Neural progenitor cell (in vitro differentiated cells): ENCODE measurements at regions not wholly inside any gene's neighbourhood (a gene's known extent, or its start where the extent isn't known, plus 50 kb on each side); places are given as distances from the start of the nearest gene placed in this dataset.

Experiments
- DNase-seq: peaks from one replicate; pipeline ENCODE4 v3.0.0-alpha.2; 2016; ENCODE audit warnings: low spot score
- H2AFZ ChIP-seq: fragments of 200-600 bp; sonication (generic); replicated peaks from 2 replicates; pipeline ENCODE4 v1.6.1; 2016; ENCODE audit warnings: antibody characterized with exemption
- H3F3A ChIP-seq: fragments of 200-600 bp; sonication (generic); 2 replicates; pipeline ENCODE4 v1.6.1; 2016; ENCODE audit warnings: antibody characterized with exemption, low read depth
- H3K27ac ChIP-seq: fragments of 200-600 bp; sonication (generic); 2 replicates; pipeline ENCODE4 v1.5.1; 2016; ENCODE audit warnings: mild to moderate bottlenecking
- H3K27me3 ChIP-seq: fragments of 200-600 bp; sonication (generic); 2 replicates; pipeline ENCODE4 v1.6.1; 2016; ENCODE audit warnings: mild to moderate bottlenecking, moderate library complexity
- H3K36me3 ChIP-seq: fragments of 200-600 bp; sonication (generic); 2 replicates; pipeline ENCODE4 v1.5.1; 2016
- H3K4me1 ChIP-seq: fragments of 200-600 bp; sonication (generic); 2 replicates; pipeline ENCODE4 v1.6.1; 2016; ENCODE audit warnings: mixed run types
- H3K4me2 ChIP-seq: fragments of 200-600 bp; sonication (generic); 2 replicates; pipeline ENCODE4 v1.6.1; 2016
- H3K4me3 ChIP-seq: fragments of 200-600 bp; sonication (generic); 2 replicates; pipeline ENCODE4 v1.5.1; 2016
- H3K79me2 ChIP-seq: fragments of 200-600 bp; sonication (generic); 2 replicates; pipeline ENCODE4 v1.6.1; 2016; ENCODE audit warnings: low read depth
- H3K9ac ChIP-seq: fragments of 200-600 bp; sonication (generic); 2 replicates; pipeline ENCODE4 v1.6.1; 2016
- H3K9me3 ChIP-seq: fragments of 200-600 bp; sonication (generic); 2 replicates; pipeline ENCODE4 v1.5.1; 2016; ENCODE audit warnings: low read depth
- H4K20me1 ChIP-seq: fragments of 200-600 bp; sonication (generic); 2 replicates; pipeline ENCODE4 v1.6.1; 2016; ENCODE audit warnings: low read depth
- H3K27ac Mint-ChIP-seq: 3 replicates; pipeline ENCODE4 v1.8.0; 2021; ENCODE audit warnings: mixed read lengths
- H3K27me3 Mint-ChIP-seq: 2 replicates; pipeline ENCODE4 v1.8.0; 2022; ENCODE audit warnings: low read depth, mild to moderate bottlenecking, inconsistent platforms, moderate library complexity, mixed read lengths; ENCODE audit not compliant: insufficient read depth
- H3K36me3 Mint-ChIP-seq: 3 replicates; pipeline ENCODE4 v1.8.0; 2021; ENCODE audit warnings: mixed read lengths
- H3K4me1 Mint-ChIP-seq: 3 replicates; pipeline ENCODE4 v1.8.0; 2021; ENCODE audit warnings: mixed read lengths
- H3K4me3 Mint-ChIP-seq: 3 replicates; pipeline ENCODE4 v1.8.0; 2021; ENCODE audit warnings: mild to moderate bottlenecking, moderate library complexity, mixed read lengths
- H3K9me3 Mint-ChIP-seq: 3 replicates; pipeline ENCODE4 v1.8.0; 2020; ENCODE audit warnings: mixed read lengths
- CTCF ChIP-seq: fragments of 200-600 bp; sonication (generic); IDR thresholded peaks from 2 replicates; pipeline ENCODE4 v1.5.1; 2017; ENCODE audit warnings: antibody characterized with exemption, mild to moderate bottlenecking
- EZH2 ChIP-seq: fragments of 200-600 bp; sonication (generic); IDR thresholded peaks from 2 replicates; pipeline ENCODE4 v1.6.1; 2017; ENCODE audit warnings: antibody characterized with exemption, mild to moderate bottlenecking, moderate library complexity
- EZH2phosphoT487 ChIP-seq: fragments of 200-600 bp; sonication (generic); IDR thresholded peaks from 2 replicates; pipeline ENCODE4 v1.6.1; 2017; ENCODE audit warnings: antibody characterized with exemption

GRCh38 chr3:147773116-147773630, 364.0 kb downstream of the ZIC1 start:
- Histone ChIP-seq H3K4me3 (no peak overlapping the region), H4K20me1 (no peaks in the 10 kb centered on the region), H3K36me3 (no peaks in the 10 kb centered on the region), H3K27me3 (no peaks in the 10 kb centered on the region), H3K4me2 (no peak overlapping the region), H3K4me1 (no peaks in the 10 kb centered on the region), H3K9ac (no peak overlapping the region), H2AFZ (no peak overlapping the region), H3F3A (no peaks in the 10 kb centered on the region), H3K79me2 (no peaks in the 10 kb centered on the region), H3K27ac (no peak overlapping the region), H3K9me3 (no peaks in the 10 kb centered on the region)
- no peak for DNase-seq
- Mint-ChIP-seq H3K9me3 (peaks cover 3% of the 10 kb centered on the region), H3K27me3 (no peaks in the 10 kb centered on the region), H3K4me1 (peaks cover 5% of the 10 kb centered on the region), H3K27ac (no peak overlapping the region), H3K4me3 (no peak overlapping the region), H3K36me3 (no peaks in the 10 kb centered on the region)
- TF ChIP-seq EZH2 (no peak), EZH2phosphoT487 (no peak), CTCF (no peak)

- H3K9me3 Mint-ChIP-seq, result peaks cover 2% of the 10 kb centered on the region
- H3K27ac Mint-ChIP-seq, result no peak overlapping the region
- peaks cover 5% of the 10 kb centered on the region for H3K4me1 Mint-ChIP-seq
- Histone ChIP-seq H3K9me3 (no peaks in the 10 kb centered on the region), H3K27ac (no peak overlapping the region), H3K79me2 (no peaks in the 10 kb centered on the region), H3K4me2 (no peak overlapping the region), H3K4me3 (no peak overlapping the region), H3F3A (no peaks in the 10 kb centered on the region), H2AFZ (no peak overlapping the region), H4K20me1 (no peaks in the 10 kb centered on the region), H3K4me1 (no peaks in the 10 kb centered on the region), H3K36me3 (no peaks in the 10 kb centered on the region), H3K9ac (no peak overlapping the region), H3K27me3 (no peaks in the 10 kb centered on the region)
- no peaks in the 10 kb centered on the region for H3K36me3 Mint-ChIP-seq
- no peak for DNase-seq
- no peaks in the 10 kb centered on the region for H3K27me3 Mint-ChIP-seq
- TF ChIP-seq EZH2, result no peak
- TF ChIP-seq CTCF, result no peak
- TF ChIP-seq EZH2phosphoT487, result no peak
- no peak overlapping the region for H3K4me3 Mint-ChIP-seq
Observed at GRCh38 chr3:147775411-147775810, 366.2 kb downstream of the ZIC1 start.

GRCh38 chr3:147775816-147776530, 366.8 kb downstream of the ZIC1 start:
- no peaks in the 10 kb centered on the region for H3F3A ChIP-seq
- no peaks in the 10 kb centered on the region for H3K27me3 Mint-ChIP-seq
- H4K20me1 ChIP-seq, result no peaks in the 10 kb centered on the region
- no peak overlapping the region for H2AFZ ChIP-seq
- H3K4me2 ChIP-seq, result no peak overlapping the region
- H3K4me1 Mint-ChIP-seq, result peaks cover 5% of the 10 kb centered on the region
- no peak overlapping the region for H3K9ac ChIP-seq
- TF ChIP-seq EZH2 (no peak), EZH2phosphoT487 (no peak), CTCF (no peak)
- H3K9me3 Mint-ChIP-seq, result peaks cover 2% of the 10 kb centered on the region
- H3K79me2 ChIP-seq, result no peaks in the 10 kb centered on the region
- H3K4me1 ChIP-seq, result no peaks in the 10 kb centered on the region
- no peak overlapping the region for H3K4me3 ChIP-seq
- no peak for DNase-seq
- no peak overlapping the region for H3K27ac ChIP-seq
- H3K27ac Mint-ChIP-seq, result no peak overlapping the region
- H3K27me3 ChIP-seq, result no peaks in the 10 kb centered on the region
- H3K9me3 ChIP-seq, result no peaks in the 10 kb centered on the region
- no peaks in the 10 kb centered on the region for H3K36me3 Mint-ChIP-seq
- no peaks in the 10 kb centered on the region for H3K36me3 ChIP-seq
- H3K4me3 Mint-ChIP-seq, result no peak overlapping the region
